Loucy (cell line): ENCODE measurements at regions not wholly inside any gene's neighbourhood (a gene's known extent, or its start where the extent isn't known, plus 50 kb on each side); places are given as distances from the start of the nearest gene placed in this dataset.

ENCODE experiments used
- H2AFZ ChIP-seq: fragments of 200-600 bp; sonication (generic); 2 replicates; pipeline ENCODE4 v1.6.0; 2016; ENCODE audit warnings: antibody characterized with exemption, mild to moderate bottlenecking, low read length, moderate library complexity
- H3F3A ChIP-seq: fragments of 200-600 bp; 2 replicates; pipeline ENCODE4 v1.6.0; 2016; ENCODE audit warnings: antibody characterized with exemption, low read depth, mild to moderate bottlenecking
- H3K27me3 ChIP-seq: fragments of 200-600 bp; sonication (generic); 2 replicates; pipeline ENCODE4 v1.6.1; 2014; ENCODE audit warnings: low read length, mild to moderate bottlenecking; ENCODE audit not compliant: insufficient read depth, poor library complexity, severe bottlenecking
- H3K36me3 ChIP-seq: fragments of 200-600 bp; sonication (generic); 2 replicates; pipeline ENCODE4 v1.6.1; 2016; ENCODE audit warnings: low read length; ENCODE audit not compliant: insufficient read depth
- H3K4me1 ChIP-seq: fragments of 200-600 bp; sonication (generic); 2 replicates; pipeline ENCODE4 v1.5.1; 2014; ENCODE audit warnings: low read length, mild to moderate bottlenecking; ENCODE audit not compliant: insufficient read depth, poor library complexity, severe bottlenecking
- H3K4me2 ChIP-seq: fragments of 200-600 bp; sonication (generic); 2 replicates; pipeline ENCODE4 v1.6.0; 2014; ENCODE audit warnings: antibody characterized with exemption, low read length, low read depth, mild to moderate bottlenecking; ENCODE audit not compliant: poor library complexity, severe bottlenecking
- H3K4me3 ChIP-seq: fragments of 200-600 bp; sonication (generic); 2 replicates; pipeline ENCODE4 v1.5.1; 2014; ENCODE audit warnings: low read length, mild to moderate bottlenecking, mixed read lengths; ENCODE audit not compliant: poor library complexity, severe bottlenecking
- H3K79me2 ChIP-seq: fragments of 200-600 bp; sonication (generic); 2 replicates; pipeline ENCODE4 v1.6.1; 2014; ENCODE audit warnings: low read length; ENCODE audit not compliant: insufficient read depth
- H3K9ac ChIP-seq: fragments of 200-600 bp; sonication (generic); 2 replicates; pipeline ENCODE4 v1.6.0; 2014; ENCODE audit warnings: mild to moderate bottlenecking, low read depth, low read length, moderate library complexity; ENCODE audit not compliant: poor library complexity, severe bottlenecking
- H3K9me2 ChIP-seq: fragments of 200-600 bp; sonication (generic); replicated peaks from 2 replicates; pipeline ENCODE4 v1.6.1; 2016; ENCODE audit warnings: low read depth, low read length, mixed read lengths
- H3K9me3 ChIP-seq: fragments of 200-600 bp; sonication (generic); 2 replicates; pipeline ENCODE4 v1.6.1; 2014; ENCODE audit warnings: mild to moderate bottlenecking, antibody characterized with exemption, low read length, low read depth; ENCODE audit not compliant: insufficient read depth
- H4K20me1 ChIP-seq: fragments of 200-600 bp; sonication (generic); 2 replicates; pipeline ENCODE4 v1.6.0; 2014; ENCODE audit warnings: antibody characterized with exemption, low read length, mild to moderate bottlenecking; ENCODE audit not compliant: insufficient read depth, poor library complexity, severe bottlenecking
- EZH2phosphoT487 ChIP-seq: fragments of 200-600 bp; IDR thresholded peaks from 2 replicates; pipeline ENCODE4 v1.6.1; 2018; ENCODE audit warnings: antibody characterized with exemption, mild to moderate bottlenecking, moderate library complexity, borderline replicate concordance
- TF ChIP-seq, protein P1 (sequence below): fragments of 200-600 bp; sonication (generic); conservative IDR thresholded peaks from 2 replicates; pipeline ENCODE4 v1.5.1; 2014; ENCODE audit warnings: mild to moderate bottlenecking, antibody characterized with exemption, low read length

DNA sequence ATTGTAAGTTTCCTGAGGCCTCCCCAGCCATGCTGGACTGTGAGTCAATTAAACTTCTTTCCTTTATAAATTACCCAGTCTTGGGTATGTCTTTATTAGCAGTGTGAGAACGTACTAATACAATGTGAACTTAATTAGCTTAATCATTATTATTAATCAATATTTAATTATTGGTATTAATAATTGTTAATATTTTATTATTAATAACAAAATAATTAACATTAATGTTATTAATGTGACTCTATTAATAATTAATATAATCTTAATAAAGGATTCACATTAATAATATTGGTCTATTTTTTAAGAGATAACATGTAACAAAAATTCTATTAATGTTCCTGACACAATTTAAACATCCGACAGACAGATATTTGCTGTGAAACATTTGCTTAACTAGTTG, 164.9 kb upstream of the ATF7IP start:
- H3K4me3 ChIP-seq = no peak overlapping the region

GRCh38 chr12:14201291-14201690, 164.2 kb upstream of the ATF7IP start:
- Histone ChIP-seq H3K36me3 (no peaks in the 10 kb centered on the region), H3K4me2 (no peak overlapping the region), H3K9me3 (no peaks in the 10 kb centered on the region), H3F3A (no peaks in the 10 kb centered on the region), H3K27me3 (no peaks in the 10 kb centered on the region), H3K9ac (no peak overlapping the region), H3K9me2 (no peaks in the 10 kb centered on the region), H4K20me1 (no peaks in the 10 kb centered on the region), H3K4me1 (no peaks in the 10 kb centered on the region), H2AFZ (no peak overlapping the region), H3K4me3 (no peak overlapping the region), H3K79me2 (no peaks in the 10 kb centered on the region)
- no peak for TF ChIP-seq EZH2phosphoT487
- TF ChIP-seq, protein P1, sequence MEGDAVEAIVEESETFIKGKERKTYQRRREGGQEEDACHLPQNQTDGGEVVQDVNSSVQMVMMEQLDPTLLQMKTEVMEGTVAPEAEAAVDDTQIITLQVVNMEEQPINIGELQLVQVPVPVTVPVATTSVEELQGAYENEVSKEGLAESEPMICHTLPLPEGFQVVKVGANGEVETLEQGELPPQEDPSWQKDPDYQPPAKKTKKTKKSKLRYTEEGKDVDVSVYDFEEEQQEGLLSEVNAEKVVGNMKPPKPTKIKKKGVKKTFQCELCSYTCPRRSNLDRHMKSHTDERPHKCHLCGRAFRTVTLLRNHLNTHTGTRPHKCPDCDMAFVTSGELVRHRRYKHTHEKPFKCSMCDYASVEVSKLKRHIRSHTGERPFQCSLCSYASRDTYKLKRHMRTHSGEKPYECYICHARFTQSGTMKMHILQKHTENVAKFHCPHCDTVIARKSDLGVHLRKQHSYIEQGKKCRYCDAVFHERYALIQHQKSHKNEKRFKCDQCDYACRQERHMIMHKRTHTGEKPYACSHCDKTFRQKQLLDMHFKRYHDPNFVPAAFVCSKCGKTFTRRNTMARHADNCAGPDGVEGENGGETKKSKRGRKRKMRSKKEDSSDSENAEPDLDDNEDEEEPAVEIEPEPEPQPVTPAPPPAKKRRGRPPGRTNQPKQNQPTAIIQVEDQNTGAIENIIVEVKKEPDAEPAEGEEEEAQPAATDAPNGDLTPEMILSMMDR = no peak

More for the DNA sequence above, 164.9 kb upstream of the ATF7IP start:
- H3K79me2 ChIP-seq = no peaks in the 10 kb centered on the region
- H4K20me1 ChIP-seq = no peaks in the 10 kb centered on the region
- H3K4me1 ChIP-seq = no peaks in the 10 kb centered on the region
- H3K9me3 ChIP-seq = no peaks in the 10 kb centered on the region
- H3K36me3 ChIP-seq = no peaks in the 10 kb centered on the region
- H3K4me2 ChIP-seq = no peak overlapping the region
- no peak overlapping the region for H2AFZ ChIP-seq
- TF ChIP-seq, protein P1 = no peak
- no peak for TF ChIP-seq EZH2phosphoT487
- H3K9me2 ChIP-seq = no peaks in the 10 kb centered on the region
- no peaks in the 10 kb centered on the region for H3K27me3 ChIP-seq
- no peak overlapping the region for H3K9ac ChIP-seq
- no peaks in the 10 kb centered on the region for H3F3A ChIP-seq

DNA sequence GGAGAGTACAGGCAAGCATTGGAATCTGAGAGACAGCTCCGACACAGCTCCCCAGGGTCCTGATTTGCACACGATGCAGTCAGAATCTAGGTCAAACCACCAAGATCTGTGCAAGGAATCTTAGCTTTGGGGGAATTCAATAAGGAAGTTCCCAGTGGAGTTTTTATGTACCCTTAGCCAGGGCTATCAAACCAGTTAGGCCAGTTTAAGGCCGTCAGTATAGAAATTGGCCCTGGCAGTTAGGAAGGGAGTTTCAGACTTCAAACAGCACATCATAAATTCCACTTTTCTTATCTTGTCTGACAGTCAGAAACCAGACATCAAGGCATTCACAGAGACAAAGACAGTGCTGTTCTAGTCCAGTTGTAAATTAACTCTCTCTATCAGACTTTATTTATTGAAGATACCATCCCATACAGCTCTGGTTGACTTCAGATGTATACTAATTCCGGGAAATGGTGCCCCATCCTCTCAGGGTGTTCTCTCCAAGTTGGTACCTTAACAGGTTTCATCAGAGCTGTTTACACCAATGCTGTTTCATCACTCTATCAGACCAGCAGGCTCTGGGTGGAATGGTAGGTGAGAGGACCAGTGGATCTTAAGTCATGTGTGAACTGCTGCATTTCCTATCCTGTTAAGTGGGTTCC, 157.5 kb upstream of the ATF7IP start:
- no peaks in the 10 kb centered on the region for H4K20me1 ChIP-seq
- H2AFZ ChIP-seq = no peak overlapping the region
- TF ChIP-seq, protein P1 = no peak
- no peak for TF ChIP-seq EZH2phosphoT487
- H3K79me2 ChIP-seq = no peaks in the 10 kb centered on the region
- no peaks in the 10 kb centered on the region for H3F3A ChIP-seq
- H3K4me2 ChIP-seq = no peak overlapping the region
- no peak overlapping the region for H3K4me3 ChIP-seq
- H3K9me2 ChIP-seq = no peaks in the 10 kb centered on the region
- no peak overlapping the region for H3K9ac ChIP-seq
- H3K27me3 ChIP-seq = no peaks in the 10 kb centered on the region
- no peaks in the 10 kb centered on the region for H3K36me3 ChIP-seq
- no peaks in the 10 kb centered on the region for H3K4me1 ChIP-seq
- H3K9me3 ChIP-seq = no peaks in the 10 kb centered on the region
